Panc1 (cell line): ENCODE measurements at regions not wholly inside any gene's neighbourhood (a gene's known extent, or its start where the extent isn't known, plus 50 kb on each side); places are given as distances from the start of the nearest gene placed in this dataset.

ENCODE experiments used
- ATAC-seq: fragments of 200-7000 bp; cut with Tn5 transposase; 2 replicates; pipeline ENCODE4 v1.9.1; 2020; ENCODE audit warnings: mild to moderate bottlenecking, moderate library complexity
- BruUV-seq: library from RNA; stranded (reverse); fragments of 400-500 nt; replicated peaks from 2 replicates; lab custom pipeline; 2021; lab: Mats Ljungman, UMichigan
- CTCF ChIA-PET: fragments of 300-600 bp; sonication (Branson Sonifier 250); formaldehyde crosslinking; loops from one replicate; lab custom pipeline; 2022; ENCODE audit warnings: antibody characterized with exemption; lab: Charles Lee
- POLR2A ChIA-PET: fragments of 300-600 bp; sonication (Branson Sonifier 250); formaldehyde crosslinking; loops from one replicate; lab custom pipeline; 2022; ENCODE audit warnings: antibody characterized with exemption; lab: Charles Lee
- DNase-seq: peaks from one replicate; pipeline ENCODE4 v3.0.0-alpha.2; 2010; ENCODE audit warnings: low read depth, low spot score
- H3K27ac ChIP-seq: 2 replicates; pipeline ENCODE4 v1.5.1; 2011; ENCODE audit warnings: mild to moderate bottlenecking, low read length, inconsistent platforms
- H3K27me3 ChIP-seq: fragments of 200-500 bp; sonication (Bioruptor generic); 2 replicates; pipeline ENCODE4 v1.6.0; 2014; ENCODE audit warnings: low read length, inconsistent platforms; ENCODE audit not compliant: control insufficient read depth, insufficient read depth
- H3K36me3 ChIP-seq: fragments of 200-500 bp; sonication (Bioruptor generic); 2 replicates; pipeline ENCODE4 v1.5.1; 2014; ENCODE audit warnings: inconsistent platforms, mild to moderate bottlenecking, low read length, moderate library complexity; ENCODE audit not compliant: control insufficient read depth, insufficient read depth
- H3K4me1 ChIP-seq: 2 replicates; pipeline ENCODE4 v1.5.1; 2011; ENCODE audit warnings: inconsistent platforms, mild to moderate bottlenecking, low read length, moderate library complexity; ENCODE audit not compliant: control insufficient read depth, insufficient read depth
- H3K4me3 ChIP-seq, 2 experiments: 2 replicates each; pipeline ENCODE4 v1.5.1; 2011 to 2012; ENCODE audit warnings: low read depth in 2 of 2, low read length in 2 of 2, mild to moderate bottlenecking in 2 of 2, inconsistent platforms in 1 of 2, moderate library complexity in 1 of 2
- H3K9me3 ChIP-seq: fragments of 200-500 bp; sonication (Bioruptor generic); 2 replicates; pipeline ENCODE4 v1.5.1; 2014; ENCODE audit warnings: low read depth, mild to moderate bottlenecking, inconsistent platforms, low read length, moderate library complexity; ENCODE audit not compliant: control insufficient read depth, insufficient read depth
- CTCF ChIP-seq: fragments of 450-650 bp; IDR thresholded peaks from 2 replicates; pipeline ENCODE4 v1.5.1; 2017; ENCODE audit warnings: mild to moderate bottlenecking
- POLR2AphosphoS5 ChIP-seq: IDR thresholded peaks from 2 replicates; pipeline ENCODE4 v1.6.1; 2012; ENCODE audit warnings: mild to moderate bottlenecking, low read depth, low read length, moderate library complexity
- REST ChIP-seq, 2 experiments: IDR thresholded peaks; 2 replicates each; pipeline ENCODE4 v1.6.1; 2011 to 2012; ENCODE audit warnings: low read depth in 2 of 2, control low read depth in 1 of 2, low read length in 1 of 2, mild to moderate bottlenecking in 1 of 2, moderate library complexity in 1 of 2; ENCODE audit not compliant: insufficient read depth in 1 of 2
- SIN3A ChIP-seq: IDR thresholded peaks from 2 replicates; pipeline ENCODE4 v1.6.1; 2012; ENCODE audit warnings: low read depth, mild to moderate bottlenecking, low read length, moderate library complexity, borderline replicate concordance; ENCODE audit not compliant: insufficient read depth
- TCF7L2 ChIP-seq: IDR thresholded peaks from 2 replicates; pipeline ENCODE4 v1.6.1; 2011; ENCODE audit warnings: mild to moderate bottlenecking, low read depth, low read length, inconsistent platforms
- in situ Hi-C: cut with HindIII; loops from 2 replicates; pipeline ENCODE4 v1.10.0; 2016; ENCODE audit warnings: low sequenced_read_pairs, low pct_unique_long_range_greater_than_20kb
- intact Hi-C: fragments of 100-400 bp; cut with micrococcal nuclease; formaldehyde crosslinking; loops from one replicate; pipeline ENCODE4 v1.10.0; 2022; ENCODE audit not compliant: unreplicated experiment

GRCh38 chr4:108547682-108548081, 72.7 kb upstream of the RPL34 start:
- intact Hi-C loops, result no loop called here
- Histone ChIP-seq H3K9me3 (no peaks in the 10 kb centered on the region), H3K4me1 (no peaks in the 10 kb centered on the region), H3K27me3 (no peaks in the 10 kb centered on the region), H3K36me3 (no peaks in the 10 kb centered on the region), H3K4me3 (no peak overlapping the region), H3K27ac (no peak overlapping the region)
- ATAC-seq (no peak), DNase-seq (no peak)
- ChIA-PET POLR2A (no interaction called here), CTCF (no interaction called here)
- TF ChIP-seq POLR2AphosphoS5, result no peak
- no peak for TF ChIP-seq REST (IDR thresholded peaks at IDR 0.05; ENCODE audit: insufficient read depth in 1 of 2, low read depth in 2 of 2, low read length in 1 of 2)
- TF ChIP-seq CTCF, result no peak
- TF ChIP-seq SIN3A, result no peak
- no peak for TF ChIP-seq TCF7L2
- BruUV-seq, result no TSS peak
- in situ Hi-C loops, result no loop called here

- TF ChIP-seq CTCF, result no peak
- TF ChIP-seq TCF7L2, result no peak
- TF ChIP-seq SIN3A, result no peak
- TF ChIP-seq REST (IDR thresholded peaks at IDR 0.05; ENCODE audit: insufficient read depth in 1 of 2, low read depth in 2 of 2, low read length in 1 of 2), result no peak
- ChIA-PET POLR2A (no interaction called here), CTCF (no interaction called here)
- H3K36me3 ChIP-seq, result no peaks in the 10 kb centered on the region
- H3K27ac ChIP-seq, result no peak overlapping the region
- no TSS peak for BruUV-seq
- H3K27me3 ChIP-seq, result no peaks in the 10 kb centered on the region
- no peak overlapping the region for H3K4me3 ChIP-seq
- in situ Hi-C loops, result no loop called here
- no peaks in the 10 kb centered on the region for H3K4me1 ChIP-seq
- ATAC-seq (no peak), DNase-seq (no peak)
- H3K9me3 ChIP-seq, result no peaks in the 10 kb centered on the region
- intact Hi-C loops, result no loop called here
Observed at GRCh38 chr4:108546728-108547127, 73.6 kb upstream of the RPL34 start.
